Ovary (tissue), 3 donors: ENCODE measurements at regions not wholly inside any gene's neighbourhood (a gene's known extent, or its start where the extent isn't known, plus 50 kb on each side); places are given as distances from the start of the nearest gene placed in this dataset.

ENCODE experiments used
- CTCF ChIP-seq, 3 donors: fragments of 450-650 bp in 2 of 3; fragments of 200-600 bp in 1 of 3; IDR thresholded peaks; one replicate each; pipeline versions ENCODE4 v1.5.1 to v1.8.0; 2016 to 2022; ENCODE audit warnings: antibody characterized with exemption in 3 of 3, mild to moderate bottlenecking in 1 of 3
- POLR2A ChIP-seq: fragments of 450-650 bp; IDR thresholded peaks from one replicate; pipeline ENCODE4 v1.6.1; 2017; ENCODE audit warnings: antibody characterized with exemption, mild to moderate bottlenecking, moderate library complexity
- donor health status: DM: no; HTN: no; CAD: no.

GRCh38 chr7:131019351-131019750, 285.3 kb upstream of the KLF14 start:
- no peak for TF ChIP-seq CTCF (IDR thresholded peaks at IDR 0.05)
- no peak for TF ChIP-seq POLR2A
